IMR-90 (cell line): ENCODE measurements at regions not wholly inside any gene's neighbourhood (a gene's known extent, or its start where the extent isn't known, plus 50 kb on each side); places are given as distances from the start of the nearest gene placed in this dataset.
"Not testable (repeated sequence)": the region's sequence is repeated elsewhere in the genome, so short reads cannot be mapped to it uniquely, and the experiment has no call there.

Experiments
- ATAC-seq: fragments of 200-7000 bp; cut with Tn5 transposase; 2 replicates; pipeline ENCODE4 v1.9.1; 2020; ENCODE audit warnings: low read depth, mild to moderate bottlenecking, moderate library complexity
- BruUV-seq: library from RNA; stranded (reverse); fragments of 400-500 nt; replicated peaks from 2 replicates; lab custom pipeline; 2021; lab: Mats Ljungman, UMichigan
- CTCF ChIA-PET: fragments of 300-600 bp; formaldehyde crosslinking; extraction: SDS; loops from one replicate; lab custom pipeline; 2021; ENCODE audit warnings: antibody characterized with exemption; lab: Yijun Ruan, JAX
- POLR2A ChIA-PET: fragments of 300-600 bp; sonication (Branson Sonifier 250); formaldehyde crosslinking; loops from one replicate; lab custom pipeline; 2022; ENCODE audit warnings: antibody characterized with exemption; ENCODE audit not compliant: unreplicated experiment; lab: Charles Lee
- DNase-seq: peaks from one replicate; pipeline ENCODE4 v3.0.0; 2013
- H2AFZ ChIP-seq: replicated peaks from 2 replicates; pipeline ENCODE3; 2013; ENCODE audit warnings: low read length, mild to moderate bottlenecking; ENCODE audit not compliant: poor library complexity
- H2AK5ac ChIP-seq: 2 replicates; pipeline ENCODE4 v1.6.1; 2013; ENCODE audit warnings: low read depth, low read length, inconsistent platforms
- H2AK9ac ChIP-seq: replicated peaks from 2 replicates; pipeline ENCODE3; 2013; ENCODE audit warnings: mild to moderate bottlenecking, low read depth, low read length, moderate library complexity; ENCODE audit not compliant: poor library complexity
- H2BK120ac ChIP-seq: 2 replicates; pipeline ENCODE4 v1.6.1; 2013; ENCODE audit warnings: low read depth, low read length, inconsistent platforms
- H2BK15ac ChIP-seq: 3 replicates; pipeline ENCODE4 v1.6.1; 2013; ENCODE audit warnings: low read depth, low read length, inconsistent platforms
- H2BK20ac ChIP-seq: 2 replicates; pipeline ENCODE4 v1.6.1; 2013; ENCODE audit warnings: low read depth, mild to moderate bottlenecking, inconsistent platforms, low read length, moderate library complexity
- H2BK5ac ChIP-seq: 2 replicates; pipeline ENCODE4 v1.6.1; 2013; ENCODE audit warnings: mild to moderate bottlenecking, low read depth, low read length, inconsistent platforms; ENCODE audit not compliant: poor library complexity, severe bottlenecking
- H3K14ac ChIP-seq: replicated peaks from 2 replicates; pipeline ENCODE4 v1.6.1; 2013; ENCODE audit warnings: low read depth, low read length, inconsistent platforms
- H3K18ac ChIP-seq: 2 replicates; pipeline ENCODE4 v1.6.1; 2013; ENCODE audit warnings: low read depth, low read length, control low read depth
- H3K23ac ChIP-seq: 2 replicates; pipeline ENCODE4 v1.6.1; 2013; ENCODE audit warnings: low read depth, low read length, inconsistent platforms
- H3K27ac ChIP-seq: 2 replicates; pipeline ENCODE4 v1.5.1; 2013; ENCODE audit warnings: mild to moderate bottlenecking, control low read depth, low read length; ENCODE audit not compliant: insufficient read depth
- H3K27me3 ChIP-seq: 2 replicates; pipeline ENCODE4 v1.6.1; 2013; ENCODE audit warnings: low read length; ENCODE audit not compliant: control insufficient read depth, insufficient read depth
- H3K36me3 ChIP-seq: 2 replicates; pipeline ENCODE4 v1.6.1; 2013; ENCODE audit warnings: low read length, mixed read lengths; ENCODE audit not compliant: control insufficient read depth, insufficient read depth
- H3K4ac ChIP-seq: 2 replicates; pipeline ENCODE4 v1.6.1; 2013; ENCODE audit warnings: low read depth, low read length, inconsistent platforms
- H3K4me1 ChIP-seq: 2 replicates; pipeline ENCODE4 v1.6.1; 2013; ENCODE audit warnings: low read length, mixed read lengths; ENCODE audit not compliant: control insufficient read depth, insufficient read depth
- H3K4me2 ChIP-seq: 2 replicates; pipeline ENCODE4 v1.6.1; 2013; ENCODE audit warnings: low read depth, mild to moderate bottlenecking, control low read depth, low read length, moderate library complexity
- H3K4me3 ChIP-seq: 2 replicates; pipeline ENCODE4 v1.5.1; 2013; ENCODE audit warnings: low read depth, mild to moderate bottlenecking, control low read depth, low read length, moderate library complexity; ENCODE audit not compliant: insufficient read depth
- H3K56ac ChIP-seq: 2 replicates; pipeline ENCODE4 v1.6.1; 2013; ENCODE audit warnings: low read length, inconsistent platforms; ENCODE audit not compliant: insufficient read depth; ENCODE audit errors: extremely low read depth
- H3K79me1 ChIP-seq, 2 experiments: 2 replicates each; pipeline ENCODE4 v1.6.1; 2013; ENCODE audit warnings: low read length in 2 of 2, inconsistent platforms in 1 of 2, low read depth in 1 of 2
- H3K9ac ChIP-seq: 2 replicates; pipeline ENCODE4 v1.6.1; 2013; ENCODE audit warnings: low read depth, low read length, control low read depth
- H3K9me1 ChIP-seq: 2 replicates; pipeline ENCODE4 v1.6.1; 2013; ENCODE audit warnings: low read length, inconsistent platforms; ENCODE audit not compliant: insufficient read depth
- H3K9me3 ChIP-seq: 2 replicates; pipeline ENCODE4 v1.6.1; 2013; ENCODE audit warnings: low read length; ENCODE audit not compliant: control insufficient read depth, insufficient read depth
- H4K20me1 ChIP-seq: 2 replicates; pipeline ENCODE4 v1.6.1; 2013; ENCODE audit warnings: low read length, inconsistent platforms; ENCODE audit not compliant: insufficient read depth
- H4K5ac ChIP-seq: 2 replicates; pipeline ENCODE4 v1.6.1; 2013; ENCODE audit warnings: mild to moderate bottlenecking, low read depth, low read length, control low read depth
- H4K8ac ChIP-seq, 2 experiments: 2 replicates each; pipeline ENCODE4 v1.6.1; 2013; ENCODE audit warnings: low read depth in 2 of 2, low read length in 2 of 2, control low read depth in 1 of 2, inconsistent platforms in 1 of 2
- H4K91ac ChIP-seq: 2 replicates; pipeline ENCODE4 v1.6.1; 2013; ENCODE audit warnings: low read depth, low read length, inconsistent platforms; ENCODE audit not compliant: insufficient read depth
- MAFK ChIP-seq: IDR thresholded peaks from 2 replicates; pipeline ENCODE4 v1.6.1; 2012; ENCODE audit warnings: low read depth, low read length, improper control_type of control experiment
- WGBS, 2 experiments: methylation state at CpG; one replicate each; pipeline versions ENCODE4 v1.1.5 to v1.1.7; 2013; ENCODE audit warnings: missing lambda C conversion rate in 2 of 2; ENCODE audit not compliant: insufficient read length in 1 of 2; ENCODE audit errors: extremely low coverage in 2 of 2; 5-methylcytosine and 5-hydroxymethylcytosine counted together
- dilution Hi-C: fragments of 300-500 bp; cut with HindIII; formaldehyde crosslinking; loops from one replicate; pipeline ENCODE4 v1.14.3; 2018; ENCODE audit warnings: low sequenced_read_pairs; ENCODE audit not compliant: unreplicated experiment
- in situ Hi-C: fragments of 300-500 bp; cut with MboI; formaldehyde crosslinking; loops from 3 replicates; pipeline ENCODE4 v1.14.3; 2019; ENCODE audit warnings: low sequenced_read_pairs, inconsistent platforms, mixed read lengths
- intact Hi-C: fragments of 100-400 bp; cut with micrococcal nuclease; formaldehyde crosslinking; loops from 2 replicates; pipeline ENCODE4 v1.10.0; 2022

DNA sequence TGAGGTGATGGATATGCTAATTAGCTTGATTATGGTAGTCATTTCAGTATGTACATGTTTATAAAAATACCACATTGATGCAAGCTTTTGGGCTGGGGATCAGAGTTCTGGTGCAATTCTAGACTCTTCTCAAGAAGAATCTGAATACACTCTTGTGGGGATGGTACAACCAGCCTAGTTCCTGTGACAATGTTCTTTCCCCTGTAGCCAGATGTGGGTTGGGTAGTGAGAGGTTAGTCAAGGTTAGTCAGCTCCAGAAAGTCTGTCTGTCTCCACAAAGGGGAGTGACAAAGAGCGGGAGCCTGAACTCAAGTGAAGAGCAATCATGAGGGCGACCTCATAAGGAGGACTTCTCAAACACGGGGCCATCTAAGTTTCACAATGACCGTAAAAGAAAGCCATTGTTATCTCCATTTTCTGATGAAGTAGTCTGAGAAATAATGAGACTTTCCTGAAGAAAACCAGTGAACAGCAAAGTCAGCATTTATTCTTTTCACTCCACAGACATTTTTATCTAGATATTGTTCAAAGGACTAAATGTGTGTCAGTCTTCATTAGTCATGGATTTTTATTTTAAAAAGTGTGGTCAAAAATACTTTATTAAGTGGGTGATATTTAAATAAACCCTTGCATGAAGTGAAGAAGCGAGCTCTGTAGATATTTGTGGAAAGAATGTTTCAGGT lies 209.5 kb downstream of the SPATA31A6 start:
- H3K14ac ChIP-seq, H3K9me3 ChIP-seq, POLR2A ChIA-PET, H3K9me1 ChIP-seq, intact Hi-C loops, DNase-seq, H4K5ac ChIP-seq, H2BK5ac ChIP-seq, H3K23ac ChIP-seq, ATAC-seq, H4K20me1 ChIP-seq, H3K4me3 ChIP-seq, BruUV-seq, H2BK20ac ChIP-seq, H3K27ac ChIP-seq, H4K91ac ChIP-seq, H3K4ac ChIP-seq, in situ Hi-C loops, H3K9ac ChIP-seq, H3K27me3 ChIP-seq, H3K79me1 ChIP-seq, CTCF ChIA-PET, dilution Hi-C loops, H3K18ac ChIP-seq, H3K56ac ChIP-seq, H3K4me1 ChIP-seq, H3K4me2 ChIP-seq, H2BK120ac ChIP-seq, H2AK9ac ChIP-seq, H2BK15ac ChIP-seq, H4K8ac ChIP-seq, H3K36me3 ChIP-seq, H2AFZ ChIP-seq, H2AK5ac ChIP-seq: not testable (repeated sequence)
- peak; percentile 69 for TF ChIP-seq MAFK
- no CpG with 5 or more reads among the region's 5 CpGs for WGBS, 2 experiments
